HepG2 (cell line): ENCODE measurements at regions not wholly inside any gene's neighbourhood (a gene's known extent, or its start where the extent isn't known, plus 50 kb on each side); places are given as distances from the start of the nearest gene placed in this dataset.

ENCODE experiments used
- CHD4 ChIP-seq: fragments of 200-600 bp; sonication (generic); IDR thresholded peaks from 2 replicates; pipeline ENCODE4 v1.7.0; 2017; ENCODE audit warnings: mild to moderate bottlenecking, low read length, borderline replicate concordance
- HMG20A ChIP-seq: IDR thresholded peaks from 2 replicates; pipeline ENCODE4 v1.6.1; 2016; ENCODE audit warnings: borderline replicate concordance
- MEIS1 ChIP-seq: sonication (generic); formaldehyde crosslinking; IDR thresholded peaks from 2 replicates; pipeline ENCODE4 v1.9.0; 2021; ENCODE audit warnings: mild to moderate bottlenecking, missing genetic modification reagents, moderate library complexity, borderline replicate concordance
- POLR2A ChIP-seq, 2 experiments: IDR thresholded peaks; 2 replicates each; pipeline ENCODE4 v1.6.1; 2011; ENCODE audit warnings: low read depth in 2 of 2, low read length in 2 of 2, mild to moderate bottlenecking in 1 of 2, moderate library complexity in 1 of 2; ENCODE audit not compliant: insufficient read depth in 1 of 2
- PRDM15 ChIP-seq: sonication (generic); formaldehyde crosslinking; IDR thresholded peaks from 2 replicates; pipeline ENCODE4 v1.4.0; 2020; ENCODE audit warnings: missing genetic modification reagents
- RFX1 ChIP-seq: fragments of 450-650 bp; IDR thresholded peaks from 2 replicates; pipeline ENCODE4 v1.6.1; 2017
- SMAD1 ChIP-seq: sonication (generic); formaldehyde crosslinking; IDR thresholded peaks from 2 replicates; pipeline ENCODE4 v1.4.0; 2020; ENCODE audit warnings: missing genetic modification reagents, low read depth, mild to moderate bottlenecking, borderline replicate concordance
- ZNF10 ChIP-seq: sonication (generic); formaldehyde crosslinking; IDR thresholded peaks from 2 replicates; pipeline ENCODE4 v1.4.0; 2020; ENCODE audit warnings: mild to moderate bottlenecking, low read depth, missing genetic modification reagents, borderline replicate concordance
- ZNF367 ChIP-seq: sonication (generic); formaldehyde crosslinking; IDR thresholded peaks from 2 replicates; pipeline ENCODE4 v1.4.0; 2020; ENCODE audit warnings: missing genetic modification reagents, borderline replicate concordance
- ZNF484 ChIP-seq: sonication (generic); formaldehyde crosslinking; IDR thresholded peaks from 2 replicates; pipeline ENCODE4 v1.5.1; 2020; ENCODE audit warnings: mild to moderate bottlenecking, low read depth, missing genetic modification reagents, borderline replicate concordance
- ZNF501 ChIP-seq: sonication (generic); formaldehyde crosslinking; IDR thresholded peaks from 2 replicates; pipeline ENCODE4 v1.5.1; 2020; ENCODE audit warnings: mild to moderate bottlenecking, moderate library complexity, missing genetic modification reagents
- ZNF619 ChIP-seq: sonication (generic); formaldehyde crosslinking; IDR thresholded peaks from 2 replicates; pipeline ENCODE4 v1.4.0; 2020; ENCODE audit warnings: mild to moderate bottlenecking, missing genetic modification reagents

- TF ChIP-seq ZNF367 (CRISPR knock-in tag) (no peak), SMAD1 (no peak), POLR2A (IDR thresholded peaks at IDR 0.05; ENCODE audit: insufficient read depth in 1 of 2, low read depth in 2 of 2, low read length in 2 of 2) (no peak), PRDM15 (CRISPR knock-in tag) (no peak), ZNF10 (CRISPR knock-in tag) (no peak), HMG20A (CRISPR knock-in tag) (no peak), MEIS1 (no peak), CHD4 (no peak), ZNF619 (CRISPR knock-in tag) (no peak), RFX1 (no peak), ZNF501 (CRISPR knock-in tag) (no peak), ZNF484 (no peak)
These were observed 67.3 kb upstream of the CCDC167 start for GRCh38 chr6:37566950-37567349.
